Skin epidermis (tissue), 12 donors: ENCODE measurements at regions not wholly inside any gene's neighbourhood (a gene's known extent, or its start where the extent isn't known, plus 50 kb on each side); places are given as distances from the start of the nearest gene placed in this dataset.

ENCODE experiments used
- H3K27ac ChIP-seq, 21 experiments: fragments of 200-600 bp; sonication (generic) in 11 of 21; one replicate each; pipeline ENCODE4 v1.5.0; 2020; ENCODE audit warnings: mild to moderate bottlenecking in 3 of 21, inconsistent platforms in 2 of 21, moderate library complexity in 2 of 21
- H3K4me3 ChIP-seq, 7 experiments: fragments of 200-600 bp; sonication (generic) in 2 of 7; one replicate each; pipeline ENCODE4 v1.5.0; 2020; ENCODE audit warnings: inconsistent platforms in 2 of 7, mild to moderate bottlenecking in 2 of 7, moderate library complexity in 1 of 7

GRCh38 chr5:109917154-109917546 is 227.4 kb downstream of the MAN2A1 start:
- no peak overlapping the region for H3K4me3 ChIP-seq
- no peak overlapping the region for H3K27ac ChIP-seq

GRCh38 chr5:109917966-109918365 is 228.2 kb downstream of the MAN2A1 start:
- H3K27ac ChIP-seq = no peak overlapping the region
- no peak overlapping the region for H3K4me3 ChIP-seq

GRCh38 chr5:109920736-109921135 is 231.0 kb downstream of the MAN2A1 start:
- peak overlapping the region in 1 of 21 experiments; percentile 81 for H3K27ac ChIP-seq
- no peak overlapping the region for H3K4me3 ChIP-seq

GRCh38 chr5:109921735-109922380 is 232.1 kb downstream of the MAN2A1 start:
- Histone ChIP-seq H3K27ac (peak overlapping the region in 5 of 21 experiments; percentile 30 to 81 (median 39)), H3K4me3 (no peak overlapping the region)

GRCh38 chr5:109922381-109922995 is 232.8 kb downstream of the MAN2A1 start:
- H3K27ac ChIP-seq = peak overlapping the region in 5 of 21 experiments; percentile 30 to 81 (median 39)
- H3K4me3 ChIP-seq = no peak overlapping the region

GRCh38 chr5:109923205-109923604 is 233.5 kb downstream of the MAN2A1 start:
- no peak overlapping the region for H3K4me3 ChIP-seq
- peak overlapping the region in 2 of 21 experiments; percentile 36 to 81 for H3K27ac ChIP-seq

- Histone ChIP-seq H3K27ac (no peak overlapping the region), H3K4me3 (no peak overlapping the region)
These were observed 234.7 kb downstream of the MAN2A1 start for GRCh38 chr5:109924237-109925107.

GRCh38 chr5:109927639-109928038 is 237.9 kb downstream of the MAN2A1 start:
- H3K27ac ChIP-seq = no peak overlapping the region
- H3K4me3 ChIP-seq = no peak overlapping the region

GRCh38 chr5:109928046-109928445 is 238.3 kb downstream of the MAN2A1 start:
- Histone ChIP-seq H3K27ac (no peak overlapping the region), H3K4me3 (no peak overlapping the region)

- H3K4me3 ChIP-seq = no peak overlapping the region
These were observed 239.1 kb downstream of the MAN2A1 start for GRCh38 chr5:109928811-109929210.

GRCh38 chr5:109929376-109929775 is 239.6 kb downstream of the MAN2A1 start:
- no peak overlapping the region for H3K27ac ChIP-seq

More at GRCh38 chr5:109928811-109929210, 239.1 kb downstream of the MAN2A1 start:
- H3K27ac ChIP-seq = no peak overlapping the region

GRCh38 chr5:109929911-109930310 is 240.2 kb downstream of the MAN2A1 start:
- Histone ChIP-seq H3K4me3 (no peak overlapping the region), H3K27ac (no peak overlapping the region)

More at GRCh38 chr5:109929376-109929775, 239.6 kb downstream of the MAN2A1 start:
- H3K4me3 ChIP-seq = no peak overlapping the region

GRCh38 chr5:109931049-109931780 is 241.5 kb downstream of the MAN2A1 start:
- H3K27ac ChIP-seq = no peak overlapping the region

GRCh38 chr5:109935833-109936490 is 246.2 kb downstream of the MAN2A1 start:
- Histone ChIP-seq H3K27ac (no peak overlapping the region), H3K4me3 (no peak overlapping the region)

More at GRCh38 chr5:109931049-109931780, 241.5 kb downstream of the MAN2A1 start:
- no peak overlapping the region for H3K4me3 ChIP-seq

- no peak overlapping the region for H3K27ac ChIP-seq
These were observed 247.3 kb downstream of the MAN2A1 start for GRCh38 chr5:109936996-109937395.

GRCh38 chr5:109937951-109938350 is 248.2 kb downstream of the MAN2A1 start:
- Histone ChIP-seq H3K4me3 (no peak overlapping the region), H3K27ac (no peak overlapping the region)

More at GRCh38 chr5:109936996-109937395, 247.3 kb downstream of the MAN2A1 start:
- no peak overlapping the region for H3K4me3 ChIP-seq

- Histone ChIP-seq H3K4me3 (no peak overlapping the region), H3K27ac (no peak overlapping the region)
These were observed 248.7 kb downstream of the MAN2A1 start for GRCh38 chr5:109938453-109938852.

GRCh38 chr5:109939116-109939682 is 249.5 kb downstream of the MAN2A1 start:
- no peak overlapping the region for H3K4me3 ChIP-seq
- no peak overlapping the region for H3K27ac ChIP-seq

- no peak overlapping the region for H3K4me3 ChIP-seq
- H3K27ac ChIP-seq = no peak overlapping the region
These were observed 252.9 kb downstream of the MAN2A1 start for GRCh38 chr5:109942646-109943045.
